Breast epithelium (tissue), 3 donors: ENCODE measurements at regions not wholly inside any gene's neighbourhood (a gene's known extent, or its start where the extent isn't known, plus 50 kb on each side); places are given as distances from the start of the nearest gene placed in this dataset.

Source experiments
- CTCF ChIP-seq, 3 donors: fragments of 450-650 bp; IDR thresholded peaks; one replicate each; pipeline ENCODE4 v1.5.1; 2016 to 2017; ENCODE audit warnings: antibody characterized with exemption in 3 of 3, mild to moderate bottlenecking in 3 of 3, moderate library complexity in 3 of 3
- POLR2A ChIP-seq: fragments of 450-650 bp; IDR thresholded peaks from one replicate; pipeline ENCODE4 v1.6.1; 2016; ENCODE audit warnings: antibody characterized with exemption, mild to moderate bottlenecking, moderate library complexity

- no peak for TF ChIP-seq CTCF (IDR thresholded peaks at IDR 0.05)
- no peak for TF ChIP-seq POLR2A
Measured at GRCh38 chr6:44531442-44532015, 144.0 kb downstream of the CDC5L start.
